ENCODE measurements at regions not wholly inside any gene's neighbourhood (a gene's known extent, or its start where the extent isn't known, plus 50 kb on each side); places are given as distances from the start of the nearest gene placed in this dataset.

- peaks cover 26 to 28% of the 10 kb centered on the region in 2 experiments for H3K4me1 Mint-ChIP-seq
- Histone ChIP-seq H3K27me3 (ENCODE audit: insufficient read depth, low read length) (no peaks in the 10 kb centered on the region; the same call in 1 of the 2 replicates), H3K23me2 (ENCODE audit: insufficient read length, low read depth, low read length, poor library complexity, severe bottlenecking) (no peaks in the 10 kb centered on the region), H3K4me2 (ENCODE audit: insufficient read depth, insufficient read length, low read length) (no peak overlapping the region), H3K4ac (ENCODE audit: low read depth, low read length) (no peak overlapping the region), H2BK12ac (ENCODE audit: insufficient read length, low read depth, low read length) (no peak overlapping the region), H3K27ac (ENCODE audit: insufficient read length, low read depth, low read length) (no peak overlapping the region), H4K5ac (ENCODE audit: insufficient read length, low read depth, low read length) (no peak overlapping the region), H4K20me1 (ENCODE audit: control insufficient read depth, insufficient read depth, insufficient read length) (no peaks in the 10 kb centered on the region), H3T11ph (ENCODE audit: low read length) (no peak overlapping the region), H4K8ac (replicated peaks; ENCODE audit: insufficient read length, low read depth, low read length) (no peak overlapping the region), H2AFZ (ENCODE audit: low read length) (no peak overlapping the region), H2BK20ac (ENCODE audit: low read depth, low read length, poor library complexity, severe bottlenecking) (no peak overlapping the region), H2BK120ac (ENCODE audit: low read depth, low read length, poor library complexity, severe bottlenecking) (no peak overlapping the region), H3K56ac (ENCODE audit: insufficient read length, low read depth, low read length) (no peak overlapping the region), H3K9me3 (ENCODE audit: control insufficient read depth, low read depth, low read length) (no peaks in the 10 kb centered on the region), H2BK15ac (ENCODE audit: low read depth, low read length) (no peak overlapping the region), H3K23ac (ENCODE audit: insufficient read length, low read depth, low read length) (no peak overlapping the region), H4K91ac (ENCODE audit: insufficient read length, low read depth, low read length) (no peak overlapping the region), H2BK5ac (ENCODE audit: insufficient read length, low read length) (no peak overlapping the region), H3K4me1 (ENCODE audit: insufficient read depth, low read length) (peaks cover 4% of the 10 kb centered on the region), H3K79me1 (ENCODE audit: insufficient read depth, low read depth, low read length, poor library complexity, severe bottlenecking) (no peaks in the 10 kb centered on the region), H3K79me2 (ENCODE audit: insufficient read depth, low read length) (no peaks in the 10 kb centered on the region), H3K14ac (ENCODE audit: insufficient read depth, low read length) (no peak overlapping the region), H2AK5ac (ENCODE audit: insufficient read length, low read length) (no peak overlapping the region), H3K18ac (ENCODE audit: insufficient read length, low read depth, low read length) (no peak overlapping the region), H3K9ac (ENCODE audit: extremely low read depth, insufficient read length, low read length) (no peak overlapping the region)
- H3K27me3 Mint-ChIP-seq (ENCODE audit: low read depth), result no peaks in the 10 kb centered on the region
- TF ChIP-seq CTCF (conservative IDR thresholded peaks at IDR 0.05), result no peak
- DNase-seq, result peak; percentile 43
- peaks cover 0 to 7% of the 10 kb centered on the region in 2 experiments; a peak in 2 of 5 replicates for H3K9me3 Mint-ChIP-seq
- peak overlapping the region in 1 of 3 experiments; percentile 15; a peak in 1 of 7 replicates for H3K27ac Mint-ChIP-seq
- no peak overlapping the region for H3K4me3 Mint-ChIP-seq
- WGBS (ENCODE audit: extremely low coverage, insufficient read length, low lambda C conversion rate), result no CpG with 5 or more reads among the region's 3 CpGs
- peaks cover 0 to 4% (median 0%) of the 10 kb centered on the region in 3 experiments; a peak in 2 of 7 replicates for H3K36me3 Mint-ChIP-seq (ENCODE audit: insufficient read depth in 1 of 3, low read depth in 3 of 3)
Measured at GRCh38 chr1:184270556-184270955, 116.3 kb upstream of the C1orf21 start.
